HepG2 (cell line): ENCODE measurements at regions not wholly inside any gene's neighbourhood (a gene's known extent, or its start where the extent isn't known, plus 50 kb on each side); places are given as distances from the start of the nearest gene placed in this dataset.

Experiments used
- ATAC-seq: fragments of 200-7000 bp; cut with Tn5 transposase; 3 replicates; pipeline ENCODE4 v1.9.1; 2020; ENCODE audit warnings: mild to moderate bottlenecking, moderate library complexity
- BruUV-seq: library from RNA; stranded (reverse); fragments of 400-500 nt; replicated peaks from 2 replicates; lab custom pipeline; 2021; lab: Mats Ljungman, UMichigan
- CTCF ChIA-PET: fragments of 300-600 bp; formaldehyde crosslinking; extraction: SDS; loops from one replicate; lab custom pipeline; 2021; ENCODE audit warnings: low total read pairs, inconsistent platforms, low intra/inter-chr PET ratio; lab: Yijun Ruan, JAX
- POLR2A ChIA-PET: fragments of 350-600 bp; sonication (Branson Sonifier 250); formaldehyde crosslinking; loops from one replicate; lab custom pipeline; 2020; ENCODE audit warnings: antibody characterized with exemption, inconsistent platforms; lab: Yijun Ruan, JAX
- DNase-seq: peaks from one replicate; pipeline ENCODE4 v3.0.0-alpha.2; 2015; ENCODE audit warnings: low spot score
- FAIRE-seq: peaks from 3 replicates; lab custom pipeline; 2011; peaks lifted over from hg19 to GRCh38; lab: Jason Lieb, UNC
- H2AFZ ChIP-seq: one replicate; pipeline ENCODE4 v1.6.1; 2011; ENCODE audit warnings: low read length, inconsistent platforms
- H3K27ac ChIP-seq: fragments of 300-600 bp; 3 replicates; pipeline ENCODE4 v1.8.0; 2011; ENCODE audit warnings: mixed run types, mild to moderate bottlenecking, mixed read lengths, low read length, inconsistent platforms; ENCODE audit not compliant: insufficient read depth; ENCODE audit errors: extremely low read length
- H3K27me3 ChIP-seq, 2 experiments: fragments of 200-600 bp in 1 of 2; 2 replicates in 1 of 2; 3 replicates in 1 of 2; pipeline versions ENCODE4 v1.6.0 to v1.8.0; 2011; ENCODE audit warnings: low read length in 2 of 2, mild to moderate bottlenecking in 2 of 2, moderate library complexity in 2 of 2, inconsistent platforms in 1 of 2; ENCODE audit not compliant: insufficient read depth in 2 of 2, control insufficient read depth in 1 of 2
- H3K36me3 ChIP-seq, 2 experiments: fragments of 200-600 bp in 1 of 2; replicated peaks in 1 of 2; 2 replicates in 1 of 2; 3 replicates in 1 of 2; pipeline versions ENCODE4 v1.5.1 to v1.8.0; 2011; ENCODE audit warnings: low read length in 2 of 2, inconsistent platforms in 1 of 2; ENCODE audit not compliant: insufficient read depth in 2 of 2, control insufficient read depth in 1 of 2
- H3K4me1 ChIP-seq: 2 replicates; pipeline ENCODE4 v1.5.1; 2012; ENCODE audit warnings: low read length, inconsistent platforms; ENCODE audit not compliant: insufficient read depth
- H3K4me2 ChIP-seq: 2 replicates; pipeline ENCODE4 v1.6.0; 2011; ENCODE audit warnings: low read depth, low read length, inconsistent platforms
- H3K4me3 ChIP-seq, 3 experiments: fragments of 200-600 bp in 1 of 3; sonication (generic), shearing (Covaris generic) in 1 of 3; replicated peaks in 1 of 3; 2 replicates each; pipeline ENCODE4 v1.5.1; 2011 to 2016; ENCODE audit warnings: low read length in 3 of 3, inconsistent platforms in 2 of 3, low read depth in 2 of 3, mild to moderate bottlenecking in 2 of 3, control low read depth in 1 of 3, mixed read lengths in 1 of 3; ENCODE audit not compliant: insufficient read depth in 1 of 3
- H3K79me2 ChIP-seq: one replicate; pipeline ENCODE4 v1.6.1; 2011; ENCODE audit warnings: low read length, inconsistent platforms; ENCODE audit not compliant: insufficient read depth
- H3K9ac ChIP-seq: 2 replicates; pipeline ENCODE4 v1.6.0; 2011; ENCODE audit warnings: mild to moderate bottlenecking, low read depth, low read length, inconsistent platforms; ENCODE audit not compliant: insufficient read depth
- H3K9me3 ChIP-seq: 2 replicates; pipeline ENCODE4 v1.5.1; 2012; ENCODE audit warnings: mild to moderate bottlenecking, low read length
- H4K20me1 ChIP-seq: 2 replicates; pipeline ENCODE4 v1.6.0; 2011; ENCODE audit warnings: inconsistent platforms, mild to moderate bottlenecking, low read length, moderate library complexity; ENCODE audit not compliant: insufficient read depth
- BHLHE40 ChIP-seq: IDR thresholded peaks from 2 replicates; pipeline ENCODE4 v1.6.1; 2011; ENCODE audit warnings: low read length, improper control_type of control experiment
- CENPBD1 ChIP-seq: sonication (generic); formaldehyde crosslinking; IDR thresholded peaks from 2 replicates; pipeline ENCODE4 v1.8.0; 2022; ENCODE audit warnings: missing genetic modification reagents, low read depth, mild to moderate bottlenecking, borderline replicate concordance
- CHCHD3 ChIP-seq: sonication (generic); formaldehyde crosslinking; IDR thresholded peaks from 2 replicates; pipeline ENCODE4 v1.8.0; 2022; ENCODE audit warnings: mild to moderate bottlenecking, missing genetic modification reagents, moderate library complexity
- ERF ChIP-seq: IDR thresholded peaks from 2 replicates; pipeline ENCODE4 v1.6.1; 2018; ENCODE audit warnings: missing biosample characterization, missing genetic modification reagents
- FOXM1 ChIP-seq: sonication (generic); formaldehyde crosslinking; IDR thresholded peaks from 2 replicates; pipeline ENCODE4 v1.5.0; 2020; ENCODE audit warnings: missing genetic modification reagents
- HDAC6 ChIP-seq: fragments of 200-600 bp; sonication (generic); IDR thresholded peaks from 2 replicates; pipeline ENCODE4 v1.7.0; 2017; ENCODE audit warnings: mild to moderate bottlenecking, antibody characterized with exemption, low read length, low read depth
- HIVEP1 ChIP-seq: sonication (generic); formaldehyde crosslinking; IDR thresholded peaks from 2 replicates; pipeline ENCODE4 v1.4.0; 2020; ENCODE audit warnings: mild to moderate bottlenecking, missing genetic modification reagents
- IRX3 ChIP-seq: sonication (generic); formaldehyde crosslinking; IDR thresholded peaks from 2 replicates; pipeline ENCODE4 v1.8.1; 2023; ENCODE audit warnings: mild to moderate bottlenecking, low read depth, missing genetic modification reagents, borderline replicate concordance
- MTA3 ChIP-seq: sonication (generic); formaldehyde crosslinking; IDR thresholded peaks from 2 replicates; pipeline ENCODE4 v1.4.0; 2020; ENCODE audit warnings: missing genetic modification reagents
- NKX3-1 ChIP-seq: sonication (generic); formaldehyde crosslinking; IDR thresholded peaks from 2 replicates; pipeline ENCODE4 v1.5.0; 2020; ENCODE audit warnings: missing genetic modification reagents
- PPARG ChIP-seq: conservative IDR thresholded peaks from 2 replicates; pipeline ENCODE4 v1.6.1; 2016; ENCODE audit warnings: missing biosample characterization, missing genetic modification reagents
- PTBP1 ChIP-seq: fragments of 200-400 bp; formaldehyde crosslinking; IDR thresholded peaks from 2 replicates; pipeline ENCODE4 v1.6.1; 2018; ENCODE audit warnings: low read length, low read depth; ENCODE audit not compliant: poor library complexity, severe bottlenecking
- SRSF9 ChIP-seq: fragments of 200-400 bp; formaldehyde crosslinking; IDR thresholded peaks from 2 replicates; pipeline ENCODE4 v1.6.1; 2018; ENCODE audit warnings: borderline replicate concordance, mild to moderate bottlenecking, low read depth, low read length; ENCODE audit not compliant: insufficient read depth, poor library complexity, severe bottlenecking
- THAP11 ChIP-seq: IDR thresholded peaks from 2 replicates; pipeline ENCODE4 v1.6.1; 2016; ENCODE audit warnings: missing biosample characterization, missing genetic modification reagents
- THYN1 ChIP-seq: sonication (generic); formaldehyde crosslinking; IDR thresholded peaks from 2 replicates; pipeline ENCODE4 v1.8.1; 2023; ENCODE audit warnings: low read depth, mild to moderate bottlenecking, moderate library complexity, missing genetic modification reagents, borderline replicate concordance
- ZNF10 ChIP-seq: sonication (generic); formaldehyde crosslinking; IDR thresholded peaks from 2 replicates; pipeline ENCODE4 v1.4.0; 2020; ENCODE audit warnings: mild to moderate bottlenecking, low read depth, missing genetic modification reagents, borderline replicate concordance
- ZNF563 ChIP-seq: sonication (generic); formaldehyde crosslinking; IDR thresholded peaks from 2 replicates; pipeline ENCODE4 v1.8.0; 2022; ENCODE audit warnings: mild to moderate bottlenecking, moderate library complexity, missing genetic modification reagents
- ZNF777 ChIP-seq: sonication (generic); formaldehyde crosslinking; IDR thresholded peaks from 2 replicates; pipeline ENCODE4 v1.4.0; 2020; ENCODE audit warnings: missing genetic modification reagents
- ZNF782 ChIP-seq: sonication (generic); formaldehyde crosslinking; IDR thresholded peaks from 2 replicates; pipeline ENCODE4 v1.4.0; 2020; ENCODE audit warnings: missing genetic modification reagents, mild to moderate bottlenecking, borderline replicate concordance
- ZNF850 ChIP-seq: sonication (generic); formaldehyde crosslinking; conservative IDR thresholded peaks from 2 replicates; pipeline ENCODE4 v1.9.0; 2021; ENCODE audit warnings: mild to moderate bottlenecking, missing genetic modification reagents
- WGBS: methylation state at CpG from one replicate; pipeline ENCODE4 v1.1.6; 2017; ENCODE audit warnings: low lambda C conversion rate; 5-methylcytosine and 5-hydroxymethylcytosine counted together
- in situ Hi-C: cut with HindIII; loops from 2 replicates; pipeline ENCODE4 v1.10.0; 2017; ENCODE audit warnings: low pct_unique_long_range_greater_than_20kb; ENCODE audit not compliant: extremely low pct_ligation_motif_present
- intact Hi-C: fragments of 100-400 bp; cut with micrococcal nuclease; formaldehyde crosslinking; loops from one replicate; pipeline ENCODE4 v1.10.0; 2022; ENCODE audit not compliant: unreplicated experiment

DNA sequence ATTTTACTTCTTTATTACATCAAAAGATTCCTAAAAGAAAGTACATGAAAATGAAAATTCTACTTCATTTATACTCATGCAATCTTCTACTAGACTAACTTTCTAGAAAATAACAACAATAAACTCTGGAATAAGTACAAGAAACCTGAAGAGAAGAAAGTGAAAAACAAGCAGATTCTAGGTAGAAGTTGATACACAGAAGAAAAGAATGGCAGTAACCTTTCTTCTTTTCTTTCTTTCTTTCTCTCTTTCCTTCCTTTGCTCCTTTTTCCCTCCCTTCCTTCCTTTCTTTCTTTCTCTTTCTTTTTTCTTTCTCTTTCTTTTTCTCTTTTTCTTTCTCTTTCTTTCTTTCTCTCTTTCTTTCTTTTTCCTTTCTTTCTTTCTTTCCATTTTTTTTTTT is 541.7 kb upstream of the ANKRD30A start:
- POLR2A ChIA-PET: no interaction called here
- CTCF ChIA-PET: no interaction called here
- H2AFZ ChIP-seq: no peak overlapping the region
- H3K36me3 ChIP-seq: no peaks in the 10 kb centered on the region
- H3K4me3 ChIP-seq: no peak overlapping the region
- FAIRE-seq: no peak
- H3K9me3 ChIP-seq: no peaks in the 10 kb centered on the region
- intact Hi-C loops: no loop called here
- H3K79me2 ChIP-seq: no peaks in the 10 kb centered on the region
- H4K20me1 ChIP-seq: no peaks in the 10 kb centered on the region
- no peak overlapping the region for H3K9ac ChIP-seq
- H3K27ac ChIP-seq: no peak overlapping the region
- DNase-seq: no peak
- TF ChIP-seq PTBP1: no peak
- no peak for TF ChIP-seq BHLHE40
- no peak for TF ChIP-seq ZNF850 (CRISPR knock-in tag)
- peak; percentile 74 for TF ChIP-seq SRSF9
- TF ChIP-seq ERF: no peak
- TF ChIP-seq FOXM1 (CRISPR knock-in tag): no peak
- no peak overlapping the region for H3K4me2 ChIP-seq
- no peaks in the 10 kb centered on the region for H3K27me3 ChIP-seq
- H3K4me1 ChIP-seq: no peaks in the 10 kb centered on the region
- in situ Hi-C loops: no loop called here
- BruUV-seq: no TSS peak
- no peak for ATAC-seq

DNA sequence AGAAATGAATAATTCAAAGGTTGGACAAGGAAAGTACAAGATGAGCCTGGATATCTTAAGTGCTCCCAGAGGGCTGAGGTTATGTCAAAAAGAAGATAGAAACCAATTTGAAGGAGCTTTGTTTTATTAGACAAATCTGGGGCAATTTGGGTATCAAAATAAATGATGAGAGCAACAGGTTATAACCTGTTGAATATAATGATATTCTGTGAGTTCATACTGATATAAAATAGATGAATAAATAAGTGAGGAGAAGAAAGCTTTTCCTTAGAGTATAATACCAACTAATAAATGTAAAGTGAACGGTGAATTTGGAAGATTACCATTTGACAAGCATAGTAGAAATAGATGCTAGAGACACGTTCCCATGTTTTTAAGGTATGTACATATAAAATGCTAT is 544.2 kb upstream of the ANKRD30A start:
- H4K20me1 ChIP-seq: no peaks in the 10 kb centered on the region
- no peak overlapping the region for H3K4me2 ChIP-seq
- no peak overlapping the region for H3K9ac ChIP-seq
- FAIRE-seq: no peak
- H3K27ac ChIP-seq: no peak overlapping the region
- POLR2A ChIA-PET: no interaction called here
- WGBS: 0% methylated on average over 2 of the region's 2 CpGs
- no peaks in the 10 kb centered on the region for H3K27me3 ChIP-seq
- in situ Hi-C loops: no loop called here
- no TSS peak for BruUV-seq
- no peak for DNase-seq
- TF ChIP-seq ZNF777 (CRISPR knock-in tag) (no peak), IRX3 (CRISPR knock-in tag) (no peak), ZNF782 (CRISPR knock-in tag) (no peak), CENPBD1 (CRISPR knock-in tag) (no peak), PPARG (no peak), ZNF563 (CRISPR knock-in tag) (no peak), CHCHD3 (no peak), THYN1 (CRISPR knock-in tag) (no peak), THAP11 (CRISPR knock-in tag) (no peak), ZNF10 (CRISPR knock-in tag) (no peak), HDAC6 (no peak), MTA3 (CRISPR knock-in tag) (no peak), NKX3-1 (CRISPR knock-in tag) (no peak), HIVEP1 (CRISPR knock-in tag) (no peak)
- intact Hi-C loops: no loop called here
- H3K36me3 ChIP-seq: no peaks in the 10 kb centered on the region
- no peaks in the 10 kb centered on the region for H3K9me3 ChIP-seq
- H3K4me3 ChIP-seq: no peak overlapping the region
- H3K4me1 ChIP-seq: no peaks in the 10 kb centered on the region
- CTCF ChIA-PET: no interaction called here
- no peak overlapping the region for H2AFZ ChIP-seq
- H3K79me2 ChIP-seq: no peaks in the 10 kb centered on the region
- ATAC-seq: no peak
